GM18873 (cell line): ENCODE measurements at regions not wholly inside any gene's neighbourhood (a gene's known extent, or its start where the extent isn't known, plus 50 kb on each side); places are given as distances from the start of the nearest gene placed in this dataset.

Experiments used
- ATAC-seq: cut with Tn5 transposase; IDR thresholded peaks from one replicate; pipeline ENCODE4 v1.9.1; 2021; ENCODE audit warnings: mild to moderate bottlenecking, moderate library complexity, moderate number of reproducible peaks; ENCODE audit not compliant: unreplicated experiment, low FRiP score

DNA sequence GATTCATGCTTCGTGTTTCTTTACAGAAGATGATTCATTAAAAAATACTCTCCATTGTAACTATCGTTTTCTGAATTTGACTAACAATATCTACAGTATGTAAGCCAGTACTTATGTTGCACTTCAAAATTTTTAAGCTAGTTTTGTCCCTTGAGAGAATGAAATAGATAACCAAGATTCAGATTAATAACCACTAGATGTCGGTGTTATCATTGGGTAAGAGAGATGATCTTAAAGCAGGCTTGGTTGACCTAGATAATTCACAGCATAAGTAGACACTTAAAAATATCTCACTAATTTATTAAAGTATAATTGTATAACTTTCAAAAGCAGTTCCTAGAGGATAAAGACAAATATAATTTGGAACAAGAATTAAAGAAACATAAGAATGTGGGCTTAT lies 430.9 kb downstream of the C4orf33 start:
- ATAC-seq = no peak

DNA sequence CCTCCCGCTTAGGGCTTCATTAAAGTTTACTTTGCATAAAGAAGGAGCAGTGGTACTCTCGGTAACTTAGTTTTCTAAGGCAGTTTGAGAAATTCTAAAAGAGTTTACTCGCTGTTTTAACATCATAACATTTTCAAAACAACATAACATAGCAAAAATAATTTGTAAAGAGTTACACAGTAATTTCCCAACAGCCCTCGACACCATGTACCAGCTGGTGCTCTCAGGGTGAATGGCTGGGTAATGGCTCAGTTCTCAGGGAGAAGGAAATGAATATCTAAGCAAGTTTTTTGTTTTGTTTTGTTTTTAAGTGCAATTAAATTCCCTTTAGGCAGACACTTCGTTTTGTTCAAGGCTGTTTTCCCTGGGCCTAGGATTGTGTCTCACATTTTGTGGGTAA lies 435.3 kb downstream of the C4orf33 start:
- no peak for ATAC-seq

DNA sequence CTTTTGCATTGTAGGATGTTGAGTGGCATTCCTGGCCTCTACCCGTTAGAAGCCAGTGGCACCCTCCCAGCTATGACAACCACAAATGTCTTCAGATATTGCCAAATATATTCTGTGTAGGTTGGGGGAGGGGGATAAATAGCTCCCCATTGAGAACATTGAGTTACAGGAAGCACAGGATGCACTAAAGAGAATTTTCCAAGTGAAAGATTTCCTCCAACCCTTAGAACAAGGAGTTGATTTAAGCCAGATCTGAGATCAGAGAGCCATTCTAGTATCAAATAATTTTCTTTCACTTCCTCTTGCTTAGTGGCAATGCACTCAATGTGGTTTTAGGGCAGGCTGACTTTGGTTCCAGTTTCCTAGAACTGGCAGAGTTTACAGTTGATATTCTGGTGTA lies 436.6 kb downstream of the C4orf33 start:
- ATAC-seq = no peak

DNA sequence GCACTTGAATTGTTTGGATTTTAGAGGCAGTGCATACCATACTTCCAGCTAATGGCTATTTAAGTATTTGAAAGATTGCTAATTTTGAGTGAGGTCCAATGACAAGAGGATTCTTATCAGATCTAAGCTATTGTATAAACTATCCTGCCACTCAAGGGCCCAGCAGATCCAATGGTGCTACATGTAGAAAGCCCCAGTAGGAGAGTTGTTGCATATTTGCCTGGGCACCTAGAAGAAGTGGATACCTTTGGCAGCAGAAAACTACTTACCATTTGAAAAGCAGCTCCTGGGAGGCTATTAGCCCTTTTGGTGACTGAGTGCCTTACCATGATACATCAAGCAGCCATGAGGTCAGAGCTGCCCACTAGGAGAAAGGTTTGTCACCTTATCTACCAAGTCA lies 447.3 kb downstream of the C4orf33 start:
- ATAC-seq = no peak

DNA sequence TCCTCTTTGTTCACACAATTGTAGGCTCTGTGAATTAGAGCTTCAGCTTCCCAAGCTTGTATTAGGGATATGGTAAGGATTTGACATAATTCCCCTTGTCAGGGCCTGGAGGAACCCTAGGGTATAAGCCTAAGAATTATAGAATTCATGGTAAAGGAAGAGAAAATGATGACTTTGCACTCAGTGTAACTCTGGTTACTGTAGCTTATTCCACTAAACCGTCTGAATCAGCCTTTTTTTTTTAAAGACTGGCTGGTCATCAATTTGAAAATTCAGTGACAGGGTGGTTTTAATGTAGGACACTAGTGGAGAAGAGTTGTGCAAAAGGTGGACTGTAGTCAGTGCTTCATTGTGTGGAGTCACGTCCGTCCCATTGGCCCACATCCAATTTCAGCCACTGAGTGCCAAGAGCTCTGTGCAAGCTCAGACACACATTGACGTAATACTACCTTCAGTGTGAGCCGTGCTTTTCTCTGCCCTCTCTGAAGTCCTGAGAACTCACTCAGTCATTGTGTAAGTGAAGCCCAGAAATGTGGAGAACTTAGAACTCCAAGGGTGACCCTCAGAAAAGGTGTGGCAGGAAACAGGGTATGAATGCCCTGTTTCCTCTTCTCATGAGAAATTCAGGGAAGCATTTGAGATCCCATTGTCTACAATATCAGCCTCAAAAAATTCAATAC lies 449.8 kb downstream of the C4orf33 start:
- ATAC-seq = no peak

GRCh38 chr4:129546531-129546930 lies 450.6 kb downstream of the C4orf33 start:
- no peak for ATAC-seq

GRCh38 chr4:129550281-129550785 lies 454.4 kb downstream of the C4orf33 start:
- ATAC-seq = no peak

- ATAC-seq = no peak
These were observed 465.3 kb downstream of the C4orf33 start for GRCh38 chr4:129561280-129561679.

- no peak for ATAC-seq
These were observed 466.1 kb downstream of the C4orf33 start for GRCh38 chr4:129561886-129562671.

DNA sequence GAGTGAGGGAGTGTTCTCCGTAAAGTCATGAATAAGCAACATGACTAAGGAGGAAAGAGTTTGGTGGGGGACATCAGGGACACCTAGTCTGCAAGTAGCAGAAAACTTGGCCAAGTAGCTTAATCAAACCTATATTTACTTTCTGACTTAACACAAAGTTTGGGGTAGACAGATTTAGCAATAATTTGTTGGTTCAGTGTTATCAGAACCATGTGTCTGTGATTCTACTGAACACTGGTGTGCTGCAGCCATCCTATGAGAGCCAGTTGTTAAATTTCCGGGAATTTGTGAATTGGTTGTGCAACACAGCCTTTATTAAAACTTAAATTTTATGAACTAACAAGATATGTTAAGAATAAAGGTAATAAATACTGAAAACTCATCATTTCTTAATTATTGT lies 469.3 kb downstream of the C4orf33 start:
- ATAC-seq = no peak

- no peak for ATAC-seq
These were observed 474.4 kb downstream of the C4orf33 start for GRCh38 chr4:129570326-129570725.

GRCh38 chr4:129578336-129578735 lies 482.4 kb downstream of the C4orf33 start:
- no peak for ATAC-seq

GRCh38 chr4:129581305-129581704 lies 485.4 kb downstream of the C4orf33 start:
- ATAC-seq = no peak

DNA sequence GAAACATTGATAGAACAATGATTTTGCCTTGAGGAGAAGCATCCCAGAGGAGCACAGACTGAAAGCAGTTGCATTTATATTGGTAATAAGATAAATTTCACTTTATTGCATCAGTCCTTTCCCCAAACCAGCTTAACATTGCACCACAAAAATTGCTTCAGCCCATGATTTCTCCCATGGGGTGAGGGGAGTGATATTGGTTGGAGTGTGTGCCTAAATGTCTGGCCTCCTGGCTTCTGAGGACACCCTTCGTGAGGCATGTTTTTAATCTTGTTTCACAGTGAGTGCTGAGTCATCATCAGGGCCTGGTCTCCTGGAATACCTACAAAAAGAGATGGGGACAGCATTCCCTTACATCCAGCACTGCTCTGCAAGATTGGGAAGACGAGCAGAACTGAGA lies 487.9 kb downstream of the C4orf33 start:
- no peak for ATAC-seq

DNA sequence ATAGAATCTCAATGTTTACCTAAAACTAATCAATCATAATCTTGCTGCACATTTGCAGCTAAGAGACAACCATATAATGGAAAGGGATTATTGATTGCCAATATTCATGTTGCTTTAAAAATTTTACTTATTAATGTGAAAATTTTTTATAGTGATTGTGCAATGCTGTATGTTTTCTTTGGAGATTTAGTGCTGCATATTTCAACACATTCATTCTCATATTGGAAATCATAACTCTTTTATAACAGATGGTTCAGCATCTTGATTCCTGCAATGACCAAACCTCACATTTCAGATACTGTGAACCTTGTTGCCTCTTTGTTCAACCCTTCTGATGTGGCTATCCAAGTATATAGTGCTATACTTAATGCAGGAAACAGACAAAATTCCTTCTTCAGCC lies 502.6 kb downstream of the C4orf33 start:
- ATAC-seq = no peak

- ATAC-seq = no peak
These were observed 504.9 kb downstream of the C4orf33 start for GRCh38 chr4:129600898-129601297.

- ATAC-seq = no peak
These were observed 506.5 kb downstream of the C4orf33 start for GRCh38 chr4:129602447-129602846.

GRCh38 chr4:129603241-129603931 lies 507.4 kb downstream of the C4orf33 start:
- no peak for ATAC-seq

GRCh38 chr4:129604632-129605255 lies 508.8 kb downstream of the C4orf33 start:
- no peak for ATAC-seq

DNA sequence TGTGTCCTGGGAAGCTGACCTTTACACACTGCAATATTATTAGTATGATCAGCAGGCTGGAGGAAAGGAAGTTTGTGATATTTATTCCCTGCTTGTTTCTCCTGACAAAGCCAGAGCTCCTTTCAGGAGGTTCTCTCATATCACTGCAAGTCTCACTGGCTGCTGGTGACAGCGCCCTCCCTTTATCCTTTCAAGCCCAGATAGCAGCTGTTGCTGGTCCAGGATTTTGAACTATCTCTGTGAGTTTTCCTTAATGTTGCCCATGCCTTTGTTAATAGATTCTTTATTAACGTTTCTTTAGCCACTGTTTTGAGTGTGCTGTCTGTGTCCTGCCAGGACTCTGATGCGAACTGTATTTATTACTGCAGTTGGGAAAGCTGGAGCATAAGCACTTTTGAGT lies 518.7 kb downstream of the C4orf33 start:
- ATAC-seq = no peak

DNA sequence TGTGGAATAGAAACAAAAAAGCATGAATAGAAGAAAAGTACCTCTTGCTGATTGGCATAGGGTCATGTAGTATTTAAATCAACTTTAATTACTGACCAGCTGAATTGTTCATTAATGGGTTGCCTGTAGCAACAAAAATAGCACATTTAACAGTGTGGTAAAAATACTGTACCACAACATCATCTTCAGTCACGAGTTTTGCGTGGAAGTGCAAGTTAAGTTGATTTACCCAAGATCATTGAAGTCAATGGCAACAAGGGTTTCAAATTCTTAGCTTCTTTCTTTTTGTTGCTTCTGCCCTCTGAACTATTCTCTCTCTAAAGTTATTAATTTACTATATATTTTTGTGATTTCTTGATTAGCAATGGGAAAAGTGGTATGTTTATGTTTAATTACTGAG lies 526.6 kb downstream of the C4orf33 start:
- no peak for ATAC-seq
